H9 (cell line): ENCODE measurements at regions not wholly inside any gene's neighbourhood (a gene's known extent, or its start where the extent isn't known, plus 50 kb on each side); places are given as distances from the start of the nearest gene placed in this dataset.

ENCODE experiments used
- DNase-seq: peaks from one replicate; pipeline ENCODE4 v3.0.0-alpha.2; 2017
- H2AFZ ChIP-seq: one replicate; pipeline ENCODE4 v1.6.1; 2013; ENCODE audit warnings: mild to moderate bottlenecking, low read length, control low read depth, moderate library complexity
- H2AK5ac ChIP-seq: 2 replicates; pipeline ENCODE4 v1.6.1; 2013; ENCODE audit warnings: low read length, control low read depth, mixed read lengths; ENCODE audit not compliant: insufficient read length
- H2BK120ac ChIP-seq: one replicate; pipeline ENCODE4 v1.6.1; 2013; ENCODE audit warnings: low read depth, mild to moderate bottlenecking, low read length, control low read depth, inconsistent platforms; ENCODE audit not compliant: poor library complexity, severe bottlenecking
- H2BK12ac ChIP-seq: 2 replicates; pipeline ENCODE4 v1.6.1; 2013; ENCODE audit warnings: low read length, control low read depth, mixed read lengths, low read depth; ENCODE audit not compliant: insufficient read length
- H2BK15ac ChIP-seq: 2 replicates; pipeline ENCODE4 v1.6.1; 2013; ENCODE audit warnings: low read depth, low read length, control low read depth
- H2BK20ac ChIP-seq: one replicate; pipeline ENCODE4 v1.6.1; 2013; ENCODE audit warnings: low read depth, mild to moderate bottlenecking, low read length, control low read depth, inconsistent platforms; ENCODE audit not compliant: poor library complexity, severe bottlenecking
- H2BK5ac ChIP-seq: 2 replicates; pipeline ENCODE4 v1.6.1; 2013; ENCODE audit warnings: low read length, control low read depth, mixed read lengths; ENCODE audit not compliant: insufficient read length
- H3K14ac ChIP-seq: 2 replicates; pipeline ENCODE4 v1.6.1; 2013; ENCODE audit warnings: low read length, control low read depth; ENCODE audit not compliant: insufficient read depth
- H3K18ac ChIP-seq: 2 replicates; pipeline ENCODE4 v1.6.1; 2013; ENCODE audit warnings: low read depth, mild to moderate bottlenecking, mixed read lengths, low read length, control low read depth; ENCODE audit not compliant: insufficient read length
- H3K23ac ChIP-seq: 2 replicates; pipeline ENCODE4 v1.6.1; 2013; ENCODE audit warnings: low read length, control low read depth, mixed read lengths, low read depth; ENCODE audit not compliant: insufficient read length
- H3K23me2 ChIP-seq: 2 replicates; pipeline ENCODE4 v1.6.1; 2013; ENCODE audit warnings: low read depth, mild to moderate bottlenecking, mixed read lengths, low read length, control low read depth; ENCODE audit not compliant: insufficient read length, poor library complexity, severe bottlenecking
- H3K27ac ChIP-seq: 2 replicates; pipeline ENCODE4 v1.5.1; 2013; ENCODE audit warnings: low read length, control low read depth, mixed read lengths, low read depth; ENCODE audit not compliant: insufficient read length
- H3K27me3 ChIP-seq: 2 replicates; pipeline ENCODE4 v1.6.1; 2013; ENCODE audit warnings: low read length, control low read depth, inconsistent platforms; ENCODE audit not compliant: insufficient read depth
- H3K4ac ChIP-seq: 2 replicates; pipeline ENCODE4 v1.6.1; 2013; ENCODE audit warnings: low read depth, mild to moderate bottlenecking, control low read depth, inconsistent platforms, low read length, moderate library complexity
- H3K4me1 ChIP-seq: 2 replicates; pipeline ENCODE4 v1.6.1; 2013; ENCODE audit warnings: low read length, control low read depth, inconsistent platforms; ENCODE audit not compliant: insufficient read depth
- H3K4me2 ChIP-seq: 2 replicates; pipeline ENCODE4 v1.6.1; 2013; ENCODE audit warnings: low read length, control low read depth, mixed read lengths; ENCODE audit not compliant: insufficient read length, insufficient read depth
- H3K56ac ChIP-seq: 2 replicates; pipeline ENCODE4 v1.6.1; 2013; ENCODE audit warnings: low read depth, mild to moderate bottlenecking, mixed read lengths, low read length, control low read depth; ENCODE audit not compliant: insufficient read length
- H3K79me1 ChIP-seq: 2 replicates; pipeline ENCODE4 v1.6.1; 2013; ENCODE audit warnings: low read depth, mild to moderate bottlenecking, moderate library complexity, low read length, control low read depth, inconsistent platforms; ENCODE audit not compliant: insufficient read depth, poor library complexity, severe bottlenecking
- H3K79me2 ChIP-seq: 2 replicates; pipeline ENCODE4 v1.6.1; 2013; ENCODE audit warnings: low read length, control low read depth, inconsistent platforms; ENCODE audit not compliant: insufficient read depth
- H3K9ac ChIP-seq: 2 replicates; pipeline ENCODE4 v1.6.1; 2013; ENCODE audit warnings: low read length, control low read depth, mixed read lengths; ENCODE audit not compliant: insufficient read length; ENCODE audit errors: extremely low read depth
- H3K9me3 ChIP-seq: one replicate; pipeline ENCODE4 v1.6.1; 2013; ENCODE audit warnings: low read depth, low read length, inconsistent platforms; ENCODE audit not compliant: control insufficient read depth
- H3T11ph ChIP-seq: one replicate; pipeline ENCODE4 v1.6.1; 2013; ENCODE audit warnings: mild to moderate bottlenecking, low read length, control low read depth, inconsistent platforms
- H4K20me1 ChIP-seq: one replicate; pipeline ENCODE4 v1.6.1; 2013; ENCODE audit not compliant: control insufficient read depth, insufficient read length, insufficient read depth
- H4K5ac ChIP-seq: 2 replicates; pipeline ENCODE4 v1.6.1; 2013; ENCODE audit warnings: low read depth, mild to moderate bottlenecking, mixed read lengths, low read length, control low read depth; ENCODE audit not compliant: insufficient read length
- H4K8ac ChIP-seq: replicated peaks from 2 replicates; pipeline ENCODE4 v1.6.1; 2013; ENCODE audit warnings: low read length, control low read depth, mixed read lengths, low read depth; ENCODE audit not compliant: insufficient read length
- H4K91ac ChIP-seq: 2 replicates; pipeline ENCODE4 v1.6.1; 2013; ENCODE audit warnings: low read depth, mild to moderate bottlenecking, moderate library complexity, mixed read lengths, low read length, control low read depth; ENCODE audit not compliant: insufficient read length
- H3K27ac Mint-ChIP-seq, 3 experiments: 2 replicates in 2 of 3; 3 replicates in 1 of 3; pipeline ENCODE4 v1.8.0; 2020 to 2021; ENCODE audit warnings: mixed read lengths in 3 of 3, mild to moderate bottlenecking in 1 of 3, moderate library complexity in 1 of 3
- H3K27me3 Mint-ChIP-seq: 2 replicates; pipeline ENCODE4 v1.8.0; 2021; ENCODE audit warnings: low read depth, mild to moderate bottlenecking, moderate library complexity, mixed read lengths
- H3K36me3 Mint-ChIP-seq, 3 experiments: 2 replicates in 2 of 3; 3 replicates in 1 of 3; pipeline ENCODE4 v1.8.0; 2020 to 2021; ENCODE audit warnings: low read depth in 3 of 3, mixed read lengths in 3 of 3; ENCODE audit not compliant: insufficient read depth in 1 of 3
- H3K4me1 Mint-ChIP-seq, 2 experiments: 2 replicates each; pipeline ENCODE4 v1.8.0; 2020; ENCODE audit warnings: mixed read lengths in 2 of 2
- H3K4me3 Mint-ChIP-seq, 2 experiments: 2 replicates in 1 of 2; 3 replicates in 1 of 2; pipeline ENCODE4 v1.8.0; 2020 to 2021; ENCODE audit warnings: mild to moderate bottlenecking in 2 of 2, mixed read lengths in 2 of 2, moderate library complexity in 1 of 2
- H3K9me3 Mint-ChIP-seq, 2 experiments: 2 replicates in 1 of 2; 3 replicates in 1 of 2; pipeline ENCODE4 v1.8.0; 2020; ENCODE audit warnings: mild to moderate bottlenecking in 2 of 2, mixed read lengths in 2 of 2, moderate library complexity in 1 of 2
- WGBS: extraction: QIAGEN DNeasy Blood & Tissue Kit; methylation state at CpG from one replicate; pipeline ENCODE4 v1.1.7; 2013; ENCODE audit warnings: missing lambda C conversion rate, low lambda C conversion rate, mixed read lengths; ENCODE audit not compliant: insufficient read length; ENCODE audit errors: extremely low coverage; 5-methylcytosine and 5-hydroxymethylcytosine counted together
- TF ChIP-seq, protein P1 (sequence below): fragments of 200-600 bp; sonication (generic); conservative IDR thresholded peaks from 3 replicates; pipeline ENCODE4 v1.8.0; 2021; ENCODE audit warnings: antibody characterized with exemption, mild to moderate bottlenecking

DNA sequence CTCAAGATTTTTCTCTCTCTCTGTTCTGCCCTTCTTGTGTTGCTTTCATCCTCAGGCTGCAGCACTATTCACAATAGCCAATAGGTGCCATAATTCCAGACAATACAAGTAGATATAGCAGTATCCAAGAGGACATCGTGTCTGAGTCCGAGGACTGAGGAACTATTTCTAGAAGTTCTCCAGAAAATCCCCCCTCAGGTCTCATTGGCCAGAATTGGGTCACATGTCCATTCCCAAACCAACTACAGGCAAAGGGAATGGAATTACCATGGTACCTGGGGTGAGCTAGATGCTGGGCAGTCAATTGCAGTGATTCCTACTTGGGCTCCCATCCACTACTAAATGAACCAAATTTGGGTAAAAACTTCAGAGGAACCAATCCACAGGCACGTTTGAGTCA lies 301.9 kb upstream of the RASGEF1B start:
- H3K23me2 ChIP-seq = no peaks in the 10 kb centered on the region
- no peaks in the 10 kb centered on the region for H3K4me1 ChIP-seq
- no peaks in the 10 kb centered on the region for H3K79me1 ChIP-seq
- H3K27me3 ChIP-seq = no peaks in the 10 kb centered on the region
- H4K91ac ChIP-seq = no peak overlapping the region
- H2BK12ac ChIP-seq = no peak overlapping the region
- H3K9ac ChIP-seq = no peak overlapping the region
- H2AK5ac ChIP-seq = no peak overlapping the region
- H4K8ac ChIP-seq = no peak overlapping the region
- H2AFZ ChIP-seq = no peak overlapping the region
- H4K5ac ChIP-seq = no peak overlapping the region
- H3K4me1 Mint-ChIP-seq = no peaks in the 10 kb centered on the region
- peaks cover 2 to 3% of the 10 kb centered on the region in 2 experiments; a peak in 2 of 5 replicates for H3K9me3 Mint-ChIP-seq
- no peak overlapping the region for H3K27ac ChIP-seq
- no peak overlapping the region for H3K4ac ChIP-seq
- H3K27ac Mint-ChIP-seq = no peak overlapping the region
- H3K56ac ChIP-seq = no peak overlapping the region
- H4K20me1 ChIP-seq = no peaks in the 10 kb centered on the region
- no peaks in the 10 kb centered on the region for H3K79me2 ChIP-seq
- no peaks in the 10 kb centered on the region for H3K27me3 Mint-ChIP-seq
- TF ChIP-seq, protein P1, sequence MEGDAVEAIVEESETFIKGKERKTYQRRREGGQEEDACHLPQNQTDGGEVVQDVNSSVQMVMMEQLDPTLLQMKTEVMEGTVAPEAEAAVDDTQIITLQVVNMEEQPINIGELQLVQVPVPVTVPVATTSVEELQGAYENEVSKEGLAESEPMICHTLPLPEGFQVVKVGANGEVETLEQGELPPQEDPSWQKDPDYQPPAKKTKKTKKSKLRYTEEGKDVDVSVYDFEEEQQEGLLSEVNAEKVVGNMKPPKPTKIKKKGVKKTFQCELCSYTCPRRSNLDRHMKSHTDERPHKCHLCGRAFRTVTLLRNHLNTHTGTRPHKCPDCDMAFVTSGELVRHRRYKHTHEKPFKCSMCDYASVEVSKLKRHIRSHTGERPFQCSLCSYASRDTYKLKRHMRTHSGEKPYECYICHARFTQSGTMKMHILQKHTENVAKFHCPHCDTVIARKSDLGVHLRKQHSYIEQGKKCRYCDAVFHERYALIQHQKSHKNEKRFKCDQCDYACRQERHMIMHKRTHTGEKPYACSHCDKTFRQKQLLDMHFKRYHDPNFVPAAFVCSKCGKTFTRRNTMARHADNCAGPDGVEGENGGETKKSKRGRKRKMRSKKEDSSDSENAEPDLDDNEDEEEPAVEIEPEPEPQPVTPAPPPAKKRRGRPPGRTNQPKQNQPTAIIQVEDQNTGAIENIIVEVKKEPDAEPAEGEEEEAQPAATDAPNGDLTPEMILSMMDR = no peak
- no peak for DNase-seq
- no peak overlapping the region for H3K23ac ChIP-seq
- H2BK20ac ChIP-seq = no peak overlapping the region
- no peak overlapping the region for H3K14ac ChIP-seq
- no peak overlapping the region for H2BK120ac ChIP-seq
- no peak overlapping the region for H3K4me3 Mint-ChIP-seq
- H3K9me3 ChIP-seq = no peaks in the 10 kb centered on the region
- no peak overlapping the region for H3T11ph ChIP-seq
- H2BK5ac ChIP-seq = no peak overlapping the region
- no peak overlapping the region for H2BK15ac ChIP-seq
- no peaks in the 10 kb centered on the region for H3K36me3 Mint-ChIP-seq
- no peak overlapping the region for H3K4me2 ChIP-seq
- H3K18ac ChIP-seq = no peak overlapping the region
- WGBS = no CpG with 5 or more reads among the region's 3 CpGs
